Glomerular visceral epithelial cell (primary cell): ENCODE measurements at regions not wholly inside any gene's neighbourhood (a gene's known extent, or its start where the extent isn't known, plus 50 kb on each side); places are given as distances from the start of the nearest gene placed in this dataset.

Source experiments
- DNase-seq: peaks from one replicate; pipeline ENCODE4 v3.0.0-alpha.2; 2016; ENCODE audit errors: extremely low spot score

GRCh38 chr21:27700974-27701614 lies 734.2 kb upstream of the ADAMTS5 start:
- peak; percentile 91 for DNase-seq

DNA sequence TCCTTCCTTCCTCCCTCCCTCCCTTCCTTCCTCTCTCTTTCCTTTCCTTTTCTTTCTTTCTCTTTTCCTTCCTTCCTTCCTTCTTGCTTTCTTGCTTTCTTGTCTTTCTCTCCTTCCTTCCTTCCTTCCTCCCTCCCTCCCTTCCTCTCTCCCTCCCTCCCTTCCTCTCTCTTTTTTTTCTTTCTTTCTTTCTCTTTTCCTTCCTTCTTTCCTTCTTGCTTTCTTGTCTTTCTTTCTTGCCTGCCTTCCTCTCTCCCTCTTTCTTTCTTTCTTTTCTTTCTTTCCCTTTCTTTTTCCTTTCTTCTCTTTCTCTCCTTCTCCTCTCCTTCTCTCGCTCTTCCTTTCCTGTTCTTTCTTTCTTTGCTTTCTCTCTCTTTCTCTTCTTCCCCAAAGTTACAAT lies 728.4 kb upstream of the ADAMTS5 start:
- no peak for DNase-seq

DNA sequence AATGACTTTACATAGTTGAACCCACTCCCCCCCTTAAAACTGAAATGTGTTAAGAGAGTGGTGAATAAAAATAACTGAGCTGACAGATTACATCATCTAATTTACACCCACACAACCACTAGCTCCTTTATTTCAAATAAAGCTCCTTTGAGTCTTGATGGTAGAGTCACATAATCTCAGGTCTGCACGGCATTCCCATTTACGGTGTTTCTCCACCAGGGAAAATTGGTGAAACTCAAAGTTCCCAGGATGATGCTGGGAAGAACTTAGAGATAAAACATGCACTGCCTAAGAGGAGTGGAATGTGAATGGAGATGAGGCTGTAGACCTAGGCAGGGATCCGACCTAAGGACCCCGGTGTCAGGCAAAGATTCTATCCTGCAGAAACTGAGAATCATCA lies 727.8 kb upstream of the ADAMTS5 start:
- peak; percentile 69 for DNase-seq

DNA sequence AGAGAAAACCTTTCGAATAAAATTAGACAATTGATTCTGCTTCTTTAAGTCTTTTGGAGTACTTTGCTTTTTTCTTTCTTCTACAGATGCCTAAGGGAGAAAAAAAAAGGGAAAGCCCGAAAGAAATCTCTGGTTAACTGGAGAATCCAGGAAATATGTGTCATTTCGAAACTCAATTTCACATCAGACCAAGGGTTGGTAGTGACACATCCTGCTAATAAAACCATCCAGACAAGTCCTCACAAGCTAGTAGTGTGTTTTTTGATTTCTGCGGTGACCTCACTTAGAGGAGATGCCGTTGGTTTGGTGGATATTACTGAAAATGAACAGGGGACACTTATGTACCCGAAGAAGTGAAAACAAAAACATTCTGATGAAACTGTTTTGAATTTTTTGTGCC lies 726.5 kb upstream of the ADAMTS5 start:
- DNase-seq, result peak; percentile 89

DNA sequence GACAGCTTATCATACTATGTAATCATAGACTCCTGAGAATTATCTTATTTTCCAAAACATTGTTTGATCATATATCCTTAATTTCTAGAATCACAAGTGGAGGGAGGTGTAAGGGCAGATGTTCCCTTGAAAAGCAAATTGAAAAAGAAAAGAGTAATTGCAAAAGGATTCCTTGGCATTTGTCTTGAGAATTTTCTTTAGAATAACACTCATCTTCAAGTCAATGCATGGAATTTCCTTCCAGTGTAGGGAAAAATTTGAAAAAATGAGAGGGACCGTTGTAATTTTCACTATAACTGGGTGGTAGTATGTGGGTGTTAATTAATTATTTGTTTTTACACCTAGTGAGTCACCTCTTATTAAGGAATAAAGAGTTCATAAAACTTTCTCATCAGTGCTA lies 724.6 kb upstream of the ADAMTS5 start:
- no peak for DNase-seq

DNA sequence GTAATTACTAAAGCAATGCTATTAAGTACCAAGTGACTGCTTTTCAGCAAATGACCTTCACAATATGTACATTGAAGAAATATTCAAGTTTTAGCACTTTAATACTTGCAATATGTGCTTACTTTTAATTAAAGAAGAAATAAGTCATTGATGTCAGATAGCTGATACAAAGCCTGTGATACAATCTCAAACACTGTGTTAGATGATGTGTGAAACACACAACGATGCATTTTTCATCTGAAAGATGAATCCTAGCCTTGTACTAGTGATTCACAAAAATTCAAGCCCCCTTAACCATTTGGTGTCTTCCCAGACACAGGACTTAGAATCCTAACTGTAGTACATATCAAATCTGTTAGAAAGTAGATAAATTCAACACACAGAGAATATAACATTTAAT lies 724.1 kb upstream of the ADAMTS5 start:
- no peak for DNase-seq

DNA sequence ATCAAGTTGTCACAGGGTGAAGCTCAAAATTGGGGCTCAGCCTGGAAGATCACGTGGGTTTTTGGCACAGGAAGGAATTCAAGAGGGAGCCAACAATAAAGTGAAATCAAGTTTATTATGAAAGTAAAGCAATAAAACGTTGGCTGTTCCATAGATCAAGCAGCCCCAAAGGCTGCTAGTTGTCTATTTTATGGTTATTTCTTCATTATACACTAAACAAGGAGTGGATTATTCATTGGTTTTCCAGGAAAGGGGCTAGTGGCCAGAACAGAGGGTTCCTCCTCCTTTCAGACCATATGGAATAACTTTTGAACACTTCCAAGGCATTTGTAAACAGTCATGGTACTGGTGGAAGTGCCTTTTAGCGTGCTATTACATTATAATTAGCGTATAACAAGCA lies 723.5 kb upstream of the ADAMTS5 start:
- DNase-seq, result no peak

- DNase-seq, result no peak
Measured at GRCh38 chr21:27688773-27689172, 721.9 kb upstream of the ADAMTS5 start.

DNA sequence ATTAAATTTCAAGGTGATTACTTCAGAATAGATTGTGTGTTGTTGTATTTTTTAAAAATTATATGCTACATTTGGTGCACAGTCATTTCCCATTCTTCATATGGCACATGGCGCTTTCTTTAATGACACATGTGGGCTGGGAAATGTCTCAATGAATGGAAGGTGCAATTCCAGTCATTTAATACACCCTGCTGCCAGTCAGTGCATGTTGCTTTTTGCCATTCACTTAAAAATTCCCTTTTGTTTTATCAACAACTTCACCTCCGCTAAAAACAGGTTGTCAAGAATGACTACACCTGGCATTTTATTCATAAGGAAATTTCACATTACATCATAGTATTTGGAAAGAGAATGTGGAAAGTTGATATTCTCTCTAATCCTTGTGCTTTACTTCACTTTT lies 716.4 kb upstream of the ADAMTS5 start:
- DNase-seq, result no peak

- DNase-seq, result peak; percentile 36
Measured at GRCh38 chr21:27681841-27682240, 715.0 kb upstream of the ADAMTS5 start.

GRCh38 chr21:27681038-27681437 lies 714.1 kb upstream of the ADAMTS5 start:
- no peak for DNase-seq

DNA sequence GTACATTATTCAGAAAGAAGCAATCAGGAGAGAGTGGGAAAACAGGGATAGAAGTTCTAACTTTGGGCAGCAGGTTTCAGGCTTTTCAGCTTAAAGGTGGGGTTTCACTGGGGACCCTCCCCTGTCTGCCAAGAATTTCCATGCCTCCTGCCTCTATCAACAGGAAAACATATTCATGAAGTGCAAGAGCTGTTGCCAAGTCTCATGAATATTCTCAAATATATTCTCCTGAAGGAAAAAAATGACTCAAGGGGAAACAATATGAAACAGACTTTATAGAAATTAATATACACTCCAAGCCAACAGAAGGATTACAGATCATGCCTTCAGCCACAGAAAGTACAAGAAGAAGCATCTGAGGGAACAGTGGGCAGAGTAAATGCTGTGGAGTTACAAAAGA lies 713.3 kb upstream of the ADAMTS5 start:
- no peak for DNase-seq

GRCh38 chr21:27678511-27678910 lies 711.6 kb upstream of the ADAMTS5 start:
- no peak for DNase-seq

GRCh38 chr21:27677546-27677945 lies 710.7 kb upstream of the ADAMTS5 start:
- DNase-seq, result no peak

- DNase-seq, result no peak
Measured at GRCh38 chr21:27675306-27675705, 708.4 kb upstream of the ADAMTS5 start.

- DNase-seq, result peak; percentile 72
Measured at GRCh38 chr21:27674041-27674615, 707.2 kb upstream of the ADAMTS5 start.

DNA sequence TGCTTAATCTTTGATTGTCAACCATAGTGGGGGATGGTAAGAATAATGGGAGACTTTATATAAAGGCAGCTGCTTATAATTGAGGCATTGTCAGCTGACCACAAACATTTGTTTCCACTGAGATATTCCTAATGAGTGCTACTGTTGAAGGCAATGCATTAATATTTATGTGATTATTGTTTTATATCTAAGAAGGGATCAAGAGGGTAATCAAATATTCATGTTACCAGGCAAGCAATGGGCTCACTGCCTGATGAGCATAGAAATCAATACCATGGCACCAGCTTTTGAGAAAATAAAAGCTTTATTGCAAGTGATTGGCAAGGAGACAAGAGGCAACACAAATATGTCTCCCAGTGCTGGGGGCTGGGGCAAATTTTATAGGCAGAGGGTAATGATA lies 706.7 kb upstream of the ADAMTS5 start:
- no peak for DNase-seq

DNA sequence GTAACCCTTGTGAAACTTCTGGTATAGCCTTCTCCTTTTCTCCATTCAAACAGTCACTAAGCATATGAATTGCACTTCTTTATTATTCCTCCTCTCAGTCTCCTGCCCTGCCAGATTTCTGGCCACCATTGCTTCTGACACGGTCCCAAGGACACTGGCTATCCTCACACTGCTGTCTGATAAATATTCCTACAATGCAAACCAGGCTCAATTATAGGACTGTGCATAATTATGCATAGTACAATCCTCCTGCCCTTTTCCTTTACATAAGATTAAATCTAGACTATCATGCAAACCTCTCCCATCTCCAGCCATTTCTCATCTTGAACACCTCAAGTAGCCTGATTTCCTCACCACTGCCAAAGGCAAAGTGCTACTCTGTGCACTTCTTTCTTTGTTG lies 704.3 kb upstream of the ADAMTS5 start:
- DNase-seq, result no peak

DNA sequence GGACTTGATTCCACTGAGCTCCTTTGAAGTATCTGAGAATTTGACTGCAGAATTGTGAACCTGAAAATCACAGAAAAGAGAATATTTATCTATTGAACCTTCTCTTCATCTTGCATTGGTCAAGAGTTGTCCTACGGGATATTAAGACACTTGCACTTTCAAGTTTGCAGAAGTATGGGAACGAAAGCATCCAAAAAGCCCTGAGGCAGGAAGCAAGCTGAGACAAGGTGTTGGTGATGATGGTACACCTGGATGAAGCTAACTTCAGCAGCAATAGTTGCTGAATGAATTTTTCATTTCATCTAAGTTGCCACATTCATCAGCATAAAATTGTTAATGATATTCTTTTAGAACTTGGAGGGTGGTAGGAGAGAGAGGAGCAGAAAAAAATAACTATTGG lies 686.6 kb upstream of the ADAMTS5 start:
- DNase-seq, result no peak

GRCh38 chr21:27649762-27650161 lies 682.9 kb upstream of the ADAMTS5 start:
- DNase-seq, result no peak

DNA sequence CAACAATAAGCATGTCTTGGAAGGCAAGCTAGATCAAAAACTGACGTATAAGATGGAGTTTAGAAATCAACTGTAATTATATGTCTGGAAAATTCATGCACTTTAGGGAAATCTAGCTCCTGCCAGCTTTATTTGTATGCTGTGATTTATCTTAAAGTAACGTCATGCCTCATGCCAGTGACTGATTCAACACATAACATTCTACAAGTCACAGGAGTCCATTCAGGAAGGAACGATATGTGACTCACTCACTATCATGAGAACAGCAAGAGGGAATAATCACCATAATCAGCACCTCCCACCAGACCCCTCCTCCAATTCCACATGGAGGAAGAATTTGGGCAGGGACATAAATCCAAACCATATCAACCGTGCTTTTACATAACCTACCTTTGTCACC lies 682.4 kb upstream of the ADAMTS5 start:
- peak; percentile 74 for DNase-seq

GRCh38 chr21:27648560-27648959 lies 681.7 kb upstream of the ADAMTS5 start:
- DNase-seq, result peak; percentile 80

GRCh38 chr21:27647921-27648320 lies 681.0 kb upstream of the ADAMTS5 start:
- DNase-seq, result no peak

- peak; percentile 17 for DNase-seq
Measured at GRCh38 chr21:27647401-27647800, 680.5 kb upstream of the ADAMTS5 start.
